SK-N-SH treated with all-trans-retinoic acid at 6 μM for 48 hours (cell line): ENCODE measurements at regions not wholly inside any gene's neighbourhood (a gene's known extent, or its start where the extent isn't known, plus 50 kb on each side); places are given as distances from the start of the nearest gene placed in this dataset.

Experiments
- ARNTL ChIP-seq: fragments of 450-650 bp; formaldehyde crosslinking; IDR thresholded peaks from 2 replicates; pipeline ENCODE4 v1.5.0; 2020; ENCODE audit warnings: low read depth, mild to moderate bottlenecking, moderate library complexity, borderline replicate concordance
- CSDC2 ChIP-seq: fragments of 250-450 bp; sonication (Bioruptor Pico); IDR thresholded peaks from 2 replicates; pipeline ENCODE4 v1.5.0; 2020; ENCODE audit warnings: mild to moderate bottlenecking, moderate library complexity
- ESRRG ChIP-seq: fragments of 250-450 bp; sonication (Bioruptor Pico); IDR thresholded peaks from 2 replicates; pipeline ENCODE4 v1.6.1; 2021; ENCODE audit warnings: mild to moderate bottlenecking
- ZNF565 ChIP-seq: fragments of 450-650 bp; formaldehyde crosslinking; conservative IDR thresholded peaks from 2 replicates; pipeline ENCODE4 v1.5.0; 2020; ENCODE audit warnings: low read depth, mild to moderate bottlenecking, moderate library complexity

DNA sequence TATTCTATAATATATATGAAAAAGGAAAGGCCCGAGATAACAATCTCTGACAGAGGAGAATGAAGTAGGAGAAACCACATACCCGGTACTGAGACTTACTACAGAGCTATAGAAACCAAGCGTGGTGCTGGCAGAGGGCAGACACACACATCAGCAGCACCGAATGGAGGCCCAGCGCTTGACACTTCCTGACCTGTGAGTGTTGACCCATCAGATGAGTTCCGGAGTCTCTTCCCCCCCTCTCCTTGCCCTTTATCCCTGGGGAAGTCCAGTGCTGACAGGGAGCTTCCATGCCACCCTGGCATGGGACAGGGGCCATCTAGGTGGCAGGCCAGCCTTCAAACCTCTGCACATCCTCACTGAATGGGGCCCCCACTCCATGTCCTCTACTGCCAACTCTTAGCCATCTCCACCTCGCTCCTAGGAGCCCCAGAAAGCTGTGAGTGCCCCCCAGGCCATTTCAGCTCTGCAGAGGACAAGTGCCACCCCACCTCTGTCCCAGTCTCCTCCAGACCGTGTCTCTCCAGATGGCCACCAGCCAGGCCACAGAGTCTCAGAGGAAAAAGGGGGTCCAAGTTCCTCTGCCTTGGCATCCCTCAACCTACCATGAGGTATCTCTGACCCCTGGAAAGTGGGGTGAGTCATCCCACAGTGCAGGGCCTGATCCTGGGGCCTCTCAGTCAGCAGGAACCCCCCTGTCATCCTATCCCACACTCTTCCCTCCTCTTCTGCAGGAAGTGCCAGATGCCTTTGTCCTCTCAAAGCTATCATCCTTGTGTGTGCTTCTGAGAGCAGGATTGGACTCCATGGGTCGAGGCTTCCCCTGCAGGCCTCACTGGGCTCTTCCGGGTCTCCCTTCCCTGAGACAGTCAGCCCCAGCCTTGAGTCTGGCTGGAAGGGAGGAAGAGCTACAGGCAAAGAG, 116.5 kb upstream of the ALDH1A3 start:
- no peak for TF ChIP-seq ZNF565
- no peak for TF ChIP-seq ARNTL
- no peak for TF ChIP-seq ESRRG (CRISPR knock-in tag)
- no peak for TF ChIP-seq CSDC2 (CRISPR knock-in tag)
